ENCODE measurements at regions not wholly inside any gene's neighbourhood (a gene's known extent, or its start where the extent isn't known, plus 50 kb on each side); places are given as distances from the start of the nearest gene placed in this dataset.

DNA sequence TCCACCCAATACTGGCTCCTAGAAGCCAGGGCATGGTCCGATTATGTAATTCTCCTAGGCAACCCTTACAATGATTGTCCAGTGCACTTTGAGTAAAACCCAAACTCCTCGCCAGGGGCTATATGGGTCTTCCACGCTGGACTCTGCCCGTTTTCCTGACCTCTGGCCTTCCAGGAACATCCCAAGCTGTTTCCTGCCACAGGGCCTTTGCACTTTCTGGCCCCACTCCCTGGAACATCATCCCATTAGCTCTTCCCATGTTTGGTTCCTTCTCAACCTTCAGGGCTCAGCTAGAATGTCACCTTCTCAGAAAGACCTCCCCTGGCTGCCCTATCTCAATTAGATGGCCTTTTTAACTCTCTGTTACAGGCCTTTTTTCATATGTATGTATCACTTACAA, 85.4 kb downstream of the IRF2BPL start:
- no peak for DNase-seq (ENCODE audit: low spot score)
- in situ Hi-C loops (cut with MboI; ENCODE audit: low pct_unique_long_range_greater_than_20kb, low sequenced_read_pairs, unreplicated experiment) = no loop called here
- TF ChIP-seq, protein P1, sequence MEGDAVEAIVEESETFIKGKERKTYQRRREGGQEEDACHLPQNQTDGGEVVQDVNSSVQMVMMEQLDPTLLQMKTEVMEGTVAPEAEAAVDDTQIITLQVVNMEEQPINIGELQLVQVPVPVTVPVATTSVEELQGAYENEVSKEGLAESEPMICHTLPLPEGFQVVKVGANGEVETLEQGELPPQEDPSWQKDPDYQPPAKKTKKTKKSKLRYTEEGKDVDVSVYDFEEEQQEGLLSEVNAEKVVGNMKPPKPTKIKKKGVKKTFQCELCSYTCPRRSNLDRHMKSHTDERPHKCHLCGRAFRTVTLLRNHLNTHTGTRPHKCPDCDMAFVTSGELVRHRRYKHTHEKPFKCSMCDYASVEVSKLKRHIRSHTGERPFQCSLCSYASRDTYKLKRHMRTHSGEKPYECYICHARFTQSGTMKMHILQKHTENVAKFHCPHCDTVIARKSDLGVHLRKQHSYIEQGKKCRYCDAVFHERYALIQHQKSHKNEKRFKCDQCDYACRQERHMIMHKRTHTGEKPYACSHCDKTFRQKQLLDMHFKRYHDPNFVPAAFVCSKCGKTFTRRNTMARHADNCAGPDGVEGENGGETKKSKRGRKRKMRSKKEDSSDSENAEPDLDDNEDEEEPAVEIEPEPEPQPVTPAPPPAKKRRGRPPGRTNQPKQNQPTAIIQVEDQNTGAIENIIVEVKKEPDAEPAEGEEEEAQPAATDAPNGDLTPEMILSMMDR (IDR thresholded peaks at IDR 0.05; ENCODE audit: extremely low read depth, insufficient read depth, missing control alignments) = no peak

DNA sequence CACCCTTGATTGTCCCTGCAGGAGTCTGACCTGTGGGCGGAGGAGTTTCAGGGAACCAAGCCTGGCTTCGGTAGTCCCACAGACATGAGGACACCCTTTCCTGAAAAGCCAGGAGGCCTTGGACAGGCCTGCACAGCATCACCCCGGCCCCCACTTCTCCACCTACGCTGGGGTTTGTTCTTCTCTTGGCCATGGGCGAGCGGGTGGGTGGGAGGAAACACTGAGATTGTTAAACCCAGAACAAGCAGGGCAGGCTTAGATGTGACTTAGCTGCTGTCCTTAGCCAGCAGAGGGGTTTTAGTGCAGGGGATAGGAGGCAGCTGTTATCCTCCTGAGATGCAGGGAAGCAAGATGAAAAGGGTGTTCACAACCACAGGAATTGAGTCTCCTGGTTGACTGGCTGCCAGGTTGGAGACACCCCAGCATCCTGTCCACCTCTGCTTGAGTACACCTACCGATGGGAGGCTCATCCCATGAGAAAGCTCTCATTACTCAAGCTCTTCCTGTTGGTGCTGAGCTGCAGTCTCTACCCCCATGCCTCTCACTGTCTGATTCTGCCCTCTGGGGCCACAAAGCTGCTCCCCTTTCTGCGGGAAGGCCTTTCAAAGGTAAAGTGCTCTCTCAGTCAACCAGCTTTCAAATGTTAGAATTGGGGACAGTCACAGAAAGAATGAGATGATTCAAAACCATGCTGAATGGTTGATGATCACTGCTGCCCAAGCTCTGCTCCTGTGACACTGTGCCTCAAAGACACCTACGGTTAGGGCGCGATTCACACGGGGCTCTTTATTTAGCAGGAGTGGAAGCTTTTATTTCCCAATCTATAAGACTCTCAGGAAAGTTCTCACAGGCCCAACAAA, 86.3 kb downstream of the IRF2BPL start:
- peak; percentile 59 for DNase-seq (ENCODE audit: low spot score)
- in situ Hi-C loops (cut with MboI; ENCODE audit: low pct_unique_long_range_greater_than_20kb, low sequenced_read_pairs, unreplicated experiment) = no loop called here
- TF ChIP-seq, protein P1 (IDR thresholded peaks at IDR 0.05; ENCODE audit: extremely low read depth, insufficient read depth, missing control alignments) = no peak

DNA sequence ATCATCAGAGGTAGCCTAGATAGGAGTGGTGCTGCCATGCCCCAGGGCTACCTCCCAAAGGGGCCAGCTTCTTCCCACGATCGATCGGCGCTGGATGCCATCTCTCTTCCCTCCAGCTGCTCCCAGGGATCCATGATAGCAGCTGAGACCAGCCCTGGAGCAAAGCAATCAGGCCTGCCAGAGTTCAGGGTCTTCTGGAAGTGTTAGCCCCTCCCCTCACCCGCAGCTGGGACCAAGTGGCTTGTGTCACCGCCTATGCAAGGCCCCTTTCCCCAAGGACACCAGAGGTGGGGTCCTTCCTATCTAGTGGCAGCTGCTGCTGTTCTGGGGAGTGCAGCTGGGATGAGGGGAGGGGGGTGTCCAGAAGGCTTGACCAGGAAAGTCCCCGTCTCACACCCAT, 87.0 kb downstream of the IRF2BPL start:
- in situ Hi-C loops (cut with MboI; ENCODE audit: low pct_unique_long_range_greater_than_20kb, low sequenced_read_pairs, unreplicated experiment) = no loop called here
- no peak for DNase-seq (ENCODE audit: low spot score)
- TF ChIP-seq, protein P1 (IDR thresholded peaks at IDR 0.05; ENCODE audit: extremely low read depth, insufficient read depth, missing control alignments) = no peak

DNA sequence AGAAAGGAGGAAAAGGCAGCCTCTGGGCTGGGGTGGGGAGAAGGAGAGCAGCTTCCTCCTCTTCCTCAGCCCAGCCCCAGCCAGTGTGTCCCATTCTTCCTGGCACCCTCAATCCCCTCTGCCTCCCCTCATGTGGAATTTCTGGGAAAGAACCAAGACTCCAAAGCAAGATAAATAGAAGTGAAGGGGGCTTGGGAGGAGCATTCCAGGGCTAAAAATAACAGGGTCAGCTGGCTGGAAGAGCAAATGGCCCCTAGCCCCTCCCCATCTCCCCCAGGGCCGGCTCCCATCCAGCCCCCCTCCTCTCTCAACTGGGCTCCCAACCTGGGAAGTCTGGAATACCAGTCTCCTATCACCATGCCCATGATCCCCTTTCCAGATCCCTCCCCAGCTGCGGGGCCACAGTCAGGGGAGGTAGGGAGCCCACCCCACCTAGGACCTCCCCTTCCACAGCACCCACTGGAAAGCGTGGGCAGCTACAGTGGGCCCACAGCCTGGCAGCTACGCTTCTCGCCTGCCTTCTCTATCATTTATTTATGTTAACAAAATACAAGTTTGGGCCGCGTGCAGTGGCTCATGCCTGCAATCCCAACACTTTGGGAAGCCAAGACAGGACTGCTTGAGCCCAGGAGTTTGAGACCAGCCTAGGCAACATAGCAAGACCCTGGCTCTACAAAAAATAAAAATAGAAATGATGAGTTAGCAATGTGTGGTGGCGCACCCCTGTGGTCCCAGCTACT, 88.3 kb downstream of the IRF2BPL start:
- in situ Hi-C loops (cut with MboI; ENCODE audit: low pct_unique_long_range_greater_than_20kb, low sequenced_read_pairs, unreplicated experiment) = no loop called here
- no peak for DNase-seq (ENCODE audit: low spot score)
- TF ChIP-seq, protein P1 (IDR thresholded peaks at IDR 0.05; ENCODE audit: extremely low read depth, insufficient read depth, missing control alignments) = no peak

DNA sequence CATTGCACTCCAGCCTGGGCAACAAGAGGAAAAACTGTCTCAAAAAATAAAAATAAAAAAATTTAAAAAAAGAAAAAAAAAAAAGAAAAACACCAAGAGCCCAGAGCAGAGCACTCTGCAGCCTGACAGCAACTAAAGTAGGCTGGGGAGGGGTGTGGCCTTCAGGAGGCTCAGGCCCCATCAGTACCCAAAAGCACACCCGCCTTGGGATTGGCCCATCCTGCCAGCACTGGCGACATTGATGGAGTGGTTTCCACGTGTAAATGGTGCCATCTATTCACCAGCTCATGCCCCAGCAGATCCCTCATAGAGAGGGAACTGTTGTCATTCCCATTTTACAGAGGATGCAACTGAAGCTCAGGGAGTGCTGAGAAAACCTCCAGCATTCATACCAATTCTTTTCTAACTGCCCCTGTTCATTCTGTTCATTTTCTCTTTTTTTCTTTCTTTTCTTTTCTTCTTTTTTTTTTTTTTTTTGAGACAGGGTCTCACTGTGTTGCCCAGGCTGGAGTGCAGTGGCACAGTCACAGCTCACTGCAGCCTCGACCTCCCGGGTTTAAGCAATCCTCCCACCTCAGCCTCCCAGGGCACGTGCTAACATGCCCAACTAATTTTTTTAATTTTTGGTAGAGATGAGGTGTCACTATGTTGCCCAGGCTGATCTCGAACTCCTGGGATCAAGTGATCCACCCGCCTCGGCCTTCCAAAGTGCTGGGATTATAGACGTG, 89.3 kb downstream of the IRF2BPL start:
- no peak for DNase-seq (ENCODE audit: low spot score)
- TF ChIP-seq, protein P1 (IDR thresholded peaks at IDR 0.05; ENCODE audit: extremely low read depth, insufficient read depth, missing control alignments) = no peak
- in situ Hi-C loops (cut with MboI; ENCODE audit: low pct_unique_long_range_greater_than_20kb, low sequenced_read_pairs, unreplicated experiment) = no loop called here

DNA sequence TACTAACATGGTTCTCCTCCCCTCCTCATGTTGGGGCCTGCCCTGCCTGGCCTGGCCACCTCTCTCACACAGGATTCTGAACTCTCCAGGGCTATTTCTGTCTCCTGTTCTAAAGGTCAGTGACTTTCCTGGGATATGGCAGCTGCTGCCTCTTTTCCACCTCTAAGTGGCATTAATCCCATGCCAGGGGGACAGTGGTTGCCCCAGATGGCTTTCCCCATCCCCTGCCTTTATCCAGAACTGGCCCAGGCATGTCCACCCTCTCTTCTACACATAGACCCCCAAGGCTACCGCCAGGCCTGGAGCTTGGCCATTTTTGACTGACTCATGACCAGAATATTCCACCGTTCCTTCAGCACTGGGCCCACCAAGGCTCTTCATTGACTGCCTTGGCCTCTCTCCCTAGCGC, 90.4 kb downstream of the IRF2BPL start:
- no peak for DNase-seq (ENCODE audit: low spot score)
- in situ Hi-C loops (cut with MboI; ENCODE audit: low pct_unique_long_range_greater_than_20kb, low sequenced_read_pairs, unreplicated experiment) = no loop called here
- TF ChIP-seq, protein P1 (IDR thresholded peaks at IDR 0.05; ENCODE audit: extremely low read depth, insufficient read depth, missing control alignments) = no peak
